ENCODE measurements at regions not wholly inside any gene's neighbourhood (a gene's known extent, or its start where the extent isn't known, plus 50 kb on each side); places are given as distances from the start of the nearest gene placed in this dataset.

DNA sequence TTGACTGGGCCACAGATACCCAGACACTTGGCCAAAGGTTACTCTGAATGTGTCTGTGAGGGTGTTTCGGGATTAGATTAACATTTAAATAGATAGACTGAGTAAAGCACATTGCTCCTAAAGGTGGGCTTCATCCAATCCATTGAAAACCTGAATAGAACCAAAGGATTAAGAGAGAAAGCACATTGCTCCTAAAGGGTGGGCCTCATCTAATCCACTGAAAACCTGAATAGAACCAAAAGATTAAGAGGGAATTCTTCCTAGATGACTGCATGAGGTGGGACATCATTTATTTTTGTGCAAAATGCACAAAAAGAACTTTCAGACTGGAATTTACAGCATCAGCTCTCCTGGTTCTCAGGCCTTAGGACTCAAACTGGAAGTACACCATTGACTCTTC is 351.2 kb upstream of the PCDH10 start:
- TF ChIP-seq, protein P1, sequence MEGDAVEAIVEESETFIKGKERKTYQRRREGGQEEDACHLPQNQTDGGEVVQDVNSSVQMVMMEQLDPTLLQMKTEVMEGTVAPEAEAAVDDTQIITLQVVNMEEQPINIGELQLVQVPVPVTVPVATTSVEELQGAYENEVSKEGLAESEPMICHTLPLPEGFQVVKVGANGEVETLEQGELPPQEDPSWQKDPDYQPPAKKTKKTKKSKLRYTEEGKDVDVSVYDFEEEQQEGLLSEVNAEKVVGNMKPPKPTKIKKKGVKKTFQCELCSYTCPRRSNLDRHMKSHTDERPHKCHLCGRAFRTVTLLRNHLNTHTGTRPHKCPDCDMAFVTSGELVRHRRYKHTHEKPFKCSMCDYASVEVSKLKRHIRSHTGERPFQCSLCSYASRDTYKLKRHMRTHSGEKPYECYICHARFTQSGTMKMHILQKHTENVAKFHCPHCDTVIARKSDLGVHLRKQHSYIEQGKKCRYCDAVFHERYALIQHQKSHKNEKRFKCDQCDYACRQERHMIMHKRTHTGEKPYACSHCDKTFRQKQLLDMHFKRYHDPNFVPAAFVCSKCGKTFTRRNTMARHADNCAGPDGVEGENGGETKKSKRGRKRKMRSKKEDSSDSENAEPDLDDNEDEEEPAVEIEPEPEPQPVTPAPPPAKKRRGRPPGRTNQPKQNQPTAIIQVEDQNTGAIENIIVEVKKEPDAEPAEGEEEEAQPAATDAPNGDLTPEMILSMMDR (IDR thresholded peaks at IDR 0.05): no peak
- no peak for TF ChIP-seq POLR2A (IDR thresholded peaks at IDR 0.05)

All from esophagus squamous epithelium (tissue), 4 donors.